GM03348 (cell line): ENCODE measurements at regions not wholly inside any gene's neighbourhood (a gene's known extent, or its start where the extent isn't known, plus 50 kb on each side); places are given as distances from the start of the nearest gene placed in this dataset.

ENCODE experiments used
- DNase-seq: peaks from one replicate; pipeline ENCODE4 v3.0.0; 2012; ENCODE audit warnings: low spot score

- DNase-seq: no peak
These were observed 1722.2 kb downstream of the RPA4 start for GRCh38 chrX:98605941-98606340.

- no peak for DNase-seq
These were observed 1724.0 kb downstream of the RPA4 start for GRCh38 chrX:98607739-98608138.

GRCh38 chrX:98627645-98628044, 1743.9 kb downstream of the RPA4 start:
- no peak for DNase-seq

GRCh38 chrX:98637451-98637850, 1753.7 kb downstream of the RPA4 start:
- DNase-seq: no peak

GRCh38 chrX:98646351-98646750, 1762.6 kb downstream of the RPA4 start:
- no peak for DNase-seq

- DNase-seq: no peak
These were observed 1755.5 kb downstream of the PCDH19 start for GRCh38 chrX:98654565-98654964.
